GM12801 (cell line): ENCODE measurements at regions not wholly inside any gene's neighbourhood (a gene's known extent, or its start where the extent isn't known, plus 50 kb on each side); places are given as distances from the start of the nearest gene placed in this dataset.

Source experiments
- TF ChIP-seq, protein P1 (sequence below): IDR thresholded peaks from one replicate; pipeline ENCODE4 v1.5.1; 2011; ENCODE audit warnings: control low read depth; ENCODE audit not compliant: insufficient read length; ENCODE audit errors: extremely low read depth

DNA sequence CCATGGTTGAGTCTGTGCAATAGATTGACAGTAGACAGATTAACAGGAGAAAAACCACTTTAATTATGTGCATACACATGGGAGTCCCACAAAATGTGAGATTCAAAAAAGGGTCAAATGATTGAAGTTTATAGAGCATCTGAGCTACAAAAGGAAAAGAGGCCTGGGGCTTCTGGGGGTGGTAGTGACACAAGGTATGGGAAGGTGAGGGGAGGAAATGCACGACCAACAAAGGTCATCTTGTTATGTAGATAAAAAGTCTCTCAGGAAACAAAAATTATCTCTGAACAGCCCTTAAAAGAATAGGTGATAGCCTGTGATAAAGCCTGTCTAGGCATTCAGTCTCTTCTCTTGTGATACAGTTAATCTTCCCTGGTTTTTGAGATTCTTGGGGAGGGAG, 141.7 kb downstream of the SEC23IP start:
- TF ChIP-seq, protein P1, sequence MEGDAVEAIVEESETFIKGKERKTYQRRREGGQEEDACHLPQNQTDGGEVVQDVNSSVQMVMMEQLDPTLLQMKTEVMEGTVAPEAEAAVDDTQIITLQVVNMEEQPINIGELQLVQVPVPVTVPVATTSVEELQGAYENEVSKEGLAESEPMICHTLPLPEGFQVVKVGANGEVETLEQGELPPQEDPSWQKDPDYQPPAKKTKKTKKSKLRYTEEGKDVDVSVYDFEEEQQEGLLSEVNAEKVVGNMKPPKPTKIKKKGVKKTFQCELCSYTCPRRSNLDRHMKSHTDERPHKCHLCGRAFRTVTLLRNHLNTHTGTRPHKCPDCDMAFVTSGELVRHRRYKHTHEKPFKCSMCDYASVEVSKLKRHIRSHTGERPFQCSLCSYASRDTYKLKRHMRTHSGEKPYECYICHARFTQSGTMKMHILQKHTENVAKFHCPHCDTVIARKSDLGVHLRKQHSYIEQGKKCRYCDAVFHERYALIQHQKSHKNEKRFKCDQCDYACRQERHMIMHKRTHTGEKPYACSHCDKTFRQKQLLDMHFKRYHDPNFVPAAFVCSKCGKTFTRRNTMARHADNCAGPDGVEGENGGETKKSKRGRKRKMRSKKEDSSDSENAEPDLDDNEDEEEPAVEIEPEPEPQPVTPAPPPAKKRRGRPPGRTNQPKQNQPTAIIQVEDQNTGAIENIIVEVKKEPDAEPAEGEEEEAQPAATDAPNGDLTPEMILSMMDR = no peak

DNA sequence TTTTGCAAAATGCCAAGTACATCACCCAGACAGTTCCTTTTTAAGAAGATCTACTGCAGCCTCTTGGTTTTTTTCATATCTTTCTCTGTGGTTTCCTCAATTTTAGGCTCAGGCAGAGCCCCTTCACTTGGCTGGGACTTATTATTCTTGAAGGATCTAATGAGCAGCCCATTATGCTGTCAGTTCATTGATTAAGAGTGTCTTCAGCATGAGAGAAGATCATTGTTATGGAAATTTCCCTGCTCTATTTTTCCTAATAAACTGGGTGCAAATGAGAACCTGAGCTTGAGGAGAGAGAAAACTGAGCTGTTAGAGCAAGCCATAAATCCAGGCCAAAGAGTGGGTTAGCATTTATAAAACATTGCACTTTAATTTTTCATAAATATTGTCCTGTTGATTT, 146.5 kb downstream of the SEC23IP start:
- TF ChIP-seq, protein P1 = no peak

DNA sequence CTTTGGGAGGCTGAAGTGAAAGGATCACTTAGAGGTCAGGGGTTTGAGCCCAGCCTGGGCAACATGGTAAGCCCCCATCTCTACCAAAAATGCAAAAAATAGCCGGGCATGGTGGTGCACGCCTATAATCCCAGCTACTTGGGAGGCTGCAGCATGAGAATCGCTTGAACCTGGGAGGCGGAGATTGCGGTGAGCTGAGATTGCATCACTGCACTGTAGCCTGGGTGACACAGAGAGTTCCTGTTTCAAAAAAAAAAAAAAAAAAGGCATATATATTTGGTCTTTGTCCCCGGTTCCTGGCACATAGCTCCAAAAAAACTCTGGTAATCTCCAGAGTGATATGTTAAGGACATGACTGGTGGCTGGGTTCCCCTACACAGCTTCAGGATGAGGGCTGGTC, 147.3 kb downstream of the SEC23IP start:
- TF ChIP-seq, protein P1 = no peak

DNA sequence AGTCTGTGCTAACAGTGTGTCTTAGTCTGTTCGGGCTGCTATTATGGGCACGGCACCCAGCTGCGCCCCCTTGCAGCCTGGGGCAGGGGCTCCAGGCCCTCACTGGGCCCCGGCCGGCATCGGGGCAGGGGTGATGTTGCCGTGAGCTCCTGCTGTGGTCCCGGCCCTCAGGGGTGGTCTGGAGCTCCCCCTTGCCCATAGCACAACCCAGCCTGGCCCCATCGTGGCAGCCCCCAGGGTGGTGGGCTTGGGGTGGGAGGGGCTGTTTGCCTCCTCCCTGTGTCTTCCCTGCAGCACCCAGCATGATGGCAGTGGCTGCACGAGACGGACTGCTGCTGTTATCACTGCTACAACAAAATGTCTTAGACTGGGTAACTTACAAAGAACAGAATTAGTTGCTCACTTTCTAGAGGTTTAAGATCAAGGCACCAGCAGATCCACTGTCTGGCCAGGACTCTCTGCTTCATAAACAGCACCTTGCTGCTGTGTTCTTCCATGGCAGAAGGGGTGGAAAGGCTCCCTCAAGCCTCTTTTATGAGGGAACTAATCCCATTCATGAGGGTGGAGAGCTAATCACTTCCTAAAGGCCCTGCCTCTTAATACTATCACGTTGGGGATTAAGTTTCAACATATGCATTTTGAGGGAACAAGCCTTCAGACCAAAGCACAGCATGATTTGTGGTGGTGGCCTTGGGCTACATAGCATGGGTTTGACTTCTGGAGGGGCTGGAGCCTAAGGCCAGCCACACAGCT, 149.5 kb downstream of the SEC23IP start:
- TF ChIP-seq, protein P1 = no peak

DNA sequence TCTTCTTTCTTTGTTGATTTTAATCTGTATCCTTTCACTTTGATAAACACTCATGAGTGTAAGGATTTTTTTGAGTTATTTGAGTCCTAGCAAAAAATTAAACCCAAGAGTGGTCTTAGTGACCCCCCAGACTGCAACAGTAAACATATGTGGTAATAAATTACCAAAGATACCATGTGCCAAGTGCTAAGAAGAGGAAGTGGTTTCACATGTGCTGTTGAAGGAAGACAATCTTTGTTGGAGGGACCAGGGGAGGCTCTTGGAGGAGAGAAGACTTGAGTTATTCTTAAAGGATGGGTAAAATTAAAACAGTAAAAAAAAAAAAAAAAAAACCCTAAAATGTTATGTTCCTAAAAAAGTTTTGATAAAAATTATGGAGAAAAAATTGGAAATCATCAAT, 150.2 kb downstream of the SEC23IP start:
- TF ChIP-seq, protein P1 = no peak

DNA sequence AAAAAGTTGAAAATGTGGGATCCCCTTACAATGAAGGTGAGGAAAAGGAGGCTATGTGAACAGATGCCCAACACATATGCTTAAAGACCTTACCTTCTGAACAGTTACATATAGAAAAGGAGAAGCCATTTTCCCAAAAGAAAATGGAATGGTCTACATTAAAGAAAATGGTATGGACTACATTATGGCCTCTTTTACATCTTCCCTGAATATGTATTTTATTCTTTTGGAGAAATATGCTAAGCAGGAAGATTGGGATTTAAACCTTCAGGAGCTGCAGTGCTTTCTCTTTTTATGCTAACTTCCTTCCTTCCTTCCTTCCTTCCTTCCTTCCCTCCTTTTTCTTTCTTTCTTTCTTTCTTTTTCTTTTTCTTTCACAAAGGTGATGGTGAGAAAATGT, 155.4 kb downstream of the SEC23IP start:
- TF ChIP-seq, protein P1 = no peak

DNA sequence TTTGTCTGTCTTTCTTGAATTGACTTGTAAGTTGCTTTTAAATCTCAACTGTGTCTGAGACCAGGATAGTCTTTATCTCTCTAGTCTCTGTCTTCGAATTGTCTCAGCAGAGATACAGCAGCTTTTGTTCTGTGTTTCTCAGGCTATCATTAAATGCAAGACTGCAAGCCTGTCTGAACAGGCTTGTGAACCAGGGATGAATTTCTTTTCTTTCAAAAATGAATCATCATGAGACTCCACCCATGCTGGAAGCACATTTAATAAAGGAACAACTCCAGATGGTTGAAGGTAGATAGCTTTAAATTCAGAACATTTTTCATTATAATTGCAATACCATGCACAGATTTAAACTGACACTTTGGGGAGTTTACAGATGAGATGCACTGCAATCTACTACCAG, 155.9 kb downstream of the SEC23IP start:
- TF ChIP-seq, protein P1 = no peak
